Dedifferentiated amniotic fluid mesenchymal stem cell (primary cell): ENCODE measurements at regions not wholly inside any gene's neighbourhood (a gene's known extent, or its start where the extent isn't known, plus 50 kb on each side); places are given as distances from the start of the nearest gene placed in this dataset.

ENCODE experiments used
- DNase-seq: peaks from one replicate; pipeline ENCODE4 v3.0.0-alpha.2; 2016; ENCODE audit errors: extremely low spot score

GRCh38 chr3:30167541-30168011, 438.8 kb upstream of the TGFBR2 start:
- DNase-seq = no peak

- no peak for DNase-seq
Observed at GRCh38 chr3:30169487-30169886, 436.9 kb upstream of the TGFBR2 start.

GRCh38 chr3:30170681-30171438, 435.5 kb upstream of the TGFBR2 start:
- no peak for DNase-seq

- no peak for DNase-seq
Observed at GRCh38 chr3:30174357-30174756, 432.0 kb upstream of the TGFBR2 start.

GRCh38 chr3:30180310-30181177, 425.9 kb upstream of the TGFBR2 start:
- DNase-seq = no peak

- DNase-seq = no peak
Observed at GRCh38 chr3:30181178-30181465, 425.3 kb upstream of the TGFBR2 start.

GRCh38 chr3:30181581-30181980, 424.8 kb upstream of the TGFBR2 start:
- DNase-seq = no peak

- DNase-seq = no peak
Observed at GRCh38 chr3:30183421-30183820, 423.0 kb upstream of the TGFBR2 start.

- no peak for DNase-seq
Observed at GRCh38 chr3:30184091-30184810, 422.1 kb upstream of the TGFBR2 start.

- DNase-seq = no peak
Observed at GRCh38 chr3:30185872-30186271, 420.5 kb upstream of the TGFBR2 start.

GRCh38 chr3:30186741-30187219, 419.6 kb upstream of the TGFBR2 start:
- no peak for DNase-seq

- DNase-seq = no peak
Observed at GRCh38 chr3:30187366-30187765, 419.0 kb upstream of the TGFBR2 start.

GRCh38 chr3:30188713-30189112, 417.7 kb upstream of the TGFBR2 start:
- no peak for DNase-seq

GRCh38 chr3:30189900-30190299, 416.5 kb upstream of the TGFBR2 start:
- no peak for DNase-seq

GRCh38 chr3:30193625-30194044, 412.8 kb upstream of the TGFBR2 start:
- no peak for DNase-seq

- DNase-seq = no peak
Observed at GRCh38 chr3:30195352-30195751, 411.0 kb upstream of the TGFBR2 start.

GRCh38 chr3:30198162-30198561, 408.2 kb upstream of the TGFBR2 start:
- no peak for DNase-seq

GRCh38 chr3:30199096-30199759, 407.2 kb upstream of the TGFBR2 start:
- peak; percentile 56 for DNase-seq

- no peak for DNase-seq
Observed at GRCh38 chr3:30199855-30200254, 406.5 kb upstream of the TGFBR2 start.

- no peak for DNase-seq
Observed at GRCh38 chr3:30201715-30202114, 404.7 kb upstream of the TGFBR2 start.

- no peak for DNase-seq
Observed at GRCh38 chr3:30203301-30203700, 403.1 kb upstream of the TGFBR2 start.

GRCh38 chr3:30204126-30204525, 402.3 kb upstream of the TGFBR2 start:
- no peak for DNase-seq
